ENCODE measurements at regions not wholly inside any gene's neighbourhood (a gene's known extent, or its start where the extent isn't known, plus 50 kb on each side); places are given as distances from the start of the nearest gene placed in this dataset.

GRCh38 chr2:217293607-217294006 lies 433.7 kb upstream of the TNP1 start:
- H3K4me1 Mint-ChIP-seq, result peaks cover 11% of the 10 kb centered on the region
- no peak for ATAC-seq
- no peak overlapping the region for H3K4me3 Mint-ChIP-seq
- Histone ChIP-seq H3K27ac (ENCODE audit: low read depth) (no peak overlapping the region), H2AFZ (no peak overlapping the region), H3K36me3 (ENCODE audit: insufficient read depth) (0 out of 2 replicates have a peak, but pooled peaks cover 1% of the 10 kb centered on the region), H3F3A (replicated peaks; ENCODE audit: low read depth) (no peaks in the 10 kb centered on the region), H3K9me2 (ENCODE audit: insufficient read depth) (no peaks in the 10 kb centered on the region), H3K4me1 (ENCODE audit: insufficient read depth) (peaks cover 10% of the 10 kb centered on the region; the same call in 1 of the 2 replicates), H3K4me3 (no peak overlapping the region), H3K27me3 (ENCODE audit: insufficient read depth) (no peaks in the 10 kb centered on the region), H3K79me2 (replicated peaks; ENCODE audit: insufficient read depth) (no peaks in the 10 kb centered on the region), H4K20me1 (replicated peaks; ENCODE audit: insufficient read depth) (no peaks in the 10 kb centered on the region), H3K4me2 (no peak overlapping the region)
- peaks cover 16% of the 10 kb centered on the region for H3K9me3 Mint-ChIP-seq
- no peak overlapping the region for H3K27ac Mint-ChIP-seq
- no peaks in the 10 kb centered on the region for H3K27me3 Mint-ChIP-seq (ENCODE audit: insufficient read depth, low read depth, poor library complexity)
- peaks cover 12% of the 10 kb centered on the region; the same call in 2 of the 3 replicates for H3K36me3 Mint-ChIP-seq (ENCODE audit: low read depth)
- DNase-seq (ENCODE audit: low spot score), result no peak
- TF ChIP-seq EZH2phosphoT487 (IDR thresholded peaks at IDR 0.05; ENCODE audit: unreplicated experiment) (no peak), ETS1 (IDR thresholded peaks at IDR 0.05) (no peak), JUNB (IDR thresholded peaks at IDR 0.05; ENCODE audit: unreplicated experiment) (no peak), NANOG (IDR thresholded peaks at IDR 0.05; ENCODE audit: borderline replicate concordance) (no peak), ZNF462 (CRISPR knock-in tag; IDR thresholded peaks at IDR 0.05) (no peak), REST (IDR thresholded peaks at IDR 0.05; ENCODE audit: unreplicated experiment) (no peak), ZNF114 (CRISPR knock-in tag; IDR thresholded peaks at IDR 0.05) (no peak), ZNF331 (CRISPR knock-in tag; IDR thresholded peaks at IDR 0.05; ENCODE audit: low read depth) (no peak), POLR2AphosphoS5 (IDR thresholded peaks at IDR 0.05; ENCODE audit: low read depth) (no peak), EZH2 (IDR thresholded peaks at IDR 0.05; ENCODE audit: low read depth, unreplicated experiment) (no peak), STAT1 (IDR thresholded peaks at IDR 0.05; ENCODE audit: unreplicated experiment) (no peak), CREB1 (CRISPR knock-in tag; IDR thresholded peaks at IDR 0.05; ENCODE audit: low read depth) (no peak), CTCF (conservative IDR thresholded peaks at IDR 0.05; ENCODE audit: low read depth in 2 of 2) (no peak)
